GM23338 (cell line): ENCODE measurements at regions not wholly inside any gene's neighbourhood (a gene's known extent, or its start where the extent isn't known, plus 50 kb on each side); places are given as distances from the start of the nearest gene placed in this dataset.
A peak's percentile ranks its signal among the peaks of the same experiment; 100 is the strongest.

Experiments
- ATAC-seq: fragments of 200-7000 bp; cut with Tn5 transposase; 3 replicates; pipeline ENCODE4 v1.9.1; 2020
- DNase-seq: peaks from one replicate; pipeline ENCODE4 v3.0.0-alpha.2; 2015; ENCODE audit warnings: low spot score
- H2AFZ ChIP-seq: fragments of 200-600 bp; sonication (generic); 2 replicates; pipeline ENCODE4 v1.8.0; 2016; ENCODE audit warnings: antibody characterized with exemption, mild to moderate bottlenecking, moderate library complexity
- H3F3A ChIP-seq: fragments of 200-600 bp; sonication (generic); replicated peaks from 2 replicates; pipeline ENCODE4 v1.8.0; 2017; ENCODE audit warnings: antibody characterized with exemption, mixed run types, low read depth
- H3K27ac ChIP-seq: fragments of 200-600 bp; sonication (generic); 2 replicates; pipeline ENCODE4 v1.6.1; 2016; ENCODE audit warnings: low read depth
- H3K27me3 ChIP-seq: fragments of 200-600 bp; sonication (generic); 2 replicates; pipeline ENCODE4 v1.8.0; 2016; ENCODE audit warnings: mild to moderate bottlenecking, mixed run types, moderate library complexity; ENCODE audit not compliant: insufficient read depth
- H3K36me3 ChIP-seq: fragments of 200-600 bp; sonication (generic); 2 replicates; pipeline ENCODE4 v1.8.0; 2016; ENCODE audit warnings: mild to moderate bottlenecking; ENCODE audit not compliant: insufficient read depth
- H3K4me1 ChIP-seq: fragments of 200-600 bp; sonication (generic); 2 replicates; pipeline ENCODE4 v1.8.0; 2016; ENCODE audit warnings: mild to moderate bottlenecking, moderate library complexity; ENCODE audit not compliant: insufficient read depth
- H3K4me2 ChIP-seq: fragments of 200-600 bp; sonication (generic); 2 replicates; pipeline ENCODE4 v1.7.1; 2017; ENCODE audit warnings: mixed run types
- H3K4me3 ChIP-seq: fragments of 200-600 bp; sonication (generic); 2 replicates; pipeline ENCODE4 v1.6.1; 2016; ENCODE audit warnings: mixed run types
- H3K79me2 ChIP-seq: fragments of 200-600 bp; sonication (generic); replicated peaks from 2 replicates; pipeline ENCODE4 v1.8.0; 2017; ENCODE audit warnings: mild to moderate bottlenecking; ENCODE audit not compliant: insufficient read depth
- H3K9me2 ChIP-seq: fragments of 200-600 bp; sonication (generic); 2 replicates; pipeline ENCODE4 v1.8.0; 2017; ENCODE audit not compliant: insufficient read depth
- H4K20me1 ChIP-seq: fragments of 200-600 bp; sonication (generic); replicated peaks from 2 replicates; pipeline ENCODE4 v1.8.0; 2017; ENCODE audit warnings: mild to moderate bottlenecking; ENCODE audit not compliant: insufficient read depth
- H3K27ac Mint-ChIP-seq: 2 replicates; pipeline ENCODE4 v1.8.0; 2020; ENCODE audit warnings: inconsistent platforms, mild to moderate bottlenecking, moderate library complexity, mixed read lengths
- H3K27me3 Mint-ChIP-seq: 3 replicates; pipeline ENCODE4 v1.8.0; 2022; ENCODE audit warnings: low read depth, mild to moderate bottlenecking, moderate library complexity, mixed read lengths, inconsistent platforms; ENCODE audit not compliant: insufficient read depth, poor library complexity
- H3K36me3 Mint-ChIP-seq: 3 replicates; pipeline ENCODE4 v1.8.0; 2021; ENCODE audit warnings: low read depth, mild to moderate bottlenecking, inconsistent platforms, moderate library complexity, mixed read lengths
- H3K4me1 Mint-ChIP-seq: 3 replicates; pipeline ENCODE4 v1.8.0; 2020; ENCODE audit warnings: mild to moderate bottlenecking, inconsistent platforms, mixed read lengths
- H3K4me3 Mint-ChIP-seq: 3 replicates; pipeline ENCODE4 v1.8.0; 2021; ENCODE audit warnings: moderate library complexity, mild to moderate bottlenecking, inconsistent platforms, mixed read lengths
- H3K9me3 Mint-ChIP-seq: 3 replicates; pipeline ENCODE4 v1.8.0; 2020; ENCODE audit warnings: moderate library complexity, mild to moderate bottlenecking, inconsistent platforms, mixed read lengths
- CREB1 ChIP-seq: fragments of 250-450 bp; sonication (Bioruptor Pico); IDR thresholded peaks from 2 replicates; pipeline ENCODE4 v1.5.0; 2020; ENCODE audit warnings: low read depth, mild to moderate bottlenecking, moderate library complexity
- EZH2 ChIP-seq: fragments of 200-600 bp; sonication (generic); IDR thresholded peaks from one replicate; pipeline ENCODE4 v1.8.0; 2017; ENCODE audit warnings: antibody characterized with exemption, mild to moderate bottlenecking, low read depth; ENCODE audit not compliant: unreplicated experiment
- EZH2phosphoT487 ChIP-seq: fragments of 200-600 bp; sonication (generic); IDR thresholded peaks from one replicate; pipeline ENCODE4 v1.8.1; 2018; ENCODE audit warnings: antibody characterized with exemption; ENCODE audit not compliant: unreplicated experiment
- NANOG ChIP-seq: IDR thresholded peaks from 2 replicates; pipeline ENCODE4 v1.6.1; 2016; ENCODE audit warnings: antibody characterized with exemption, borderline replicate concordance
- POLR2AphosphoS5 ChIP-seq: IDR thresholded peaks from 2 replicates; pipeline ENCODE4 v1.6.1; 2016; ENCODE audit warnings: antibody characterized with exemption, low read depth
- STAT1 ChIP-seq: IDR thresholded peaks from one replicate; pipeline ENCODE4 v1.6.1; 2016; ENCODE audit warnings: antibody characterized with exemption; ENCODE audit not compliant: unreplicated experiment
- ZNF114 ChIP-seq: fragments of 250-450 bp; sonication (Bioruptor Pico); IDR thresholded peaks from 2 replicates; pipeline ENCODE4 v1.5.0; 2020; ENCODE audit warnings: mild to moderate bottlenecking, moderate library complexity
- ZNF331 ChIP-seq: fragments of 250-450 bp; sonication (Bioruptor Pico); IDR thresholded peaks from 2 replicates; pipeline ENCODE4 v1.5.0; 2020; ENCODE audit warnings: low read depth, mild to moderate bottlenecking, moderate library complexity
- TF ChIP-seq, protein P1 (sequence below): IDR thresholded peaks from 2 replicates; pipeline ENCODE4 v1.6.1; 2016; ENCODE audit warnings: antibody characterized with exemption
- TF ChIP-seq, protein P2 (sequence below): fragments of 250-450 bp; sonication (Bioruptor Pico); IDR thresholded peaks from 2 replicates; pipeline ENCODE4 v1.5.0; 2020; ENCODE audit warnings: mild to moderate bottlenecking, moderate library complexity

DNA sequence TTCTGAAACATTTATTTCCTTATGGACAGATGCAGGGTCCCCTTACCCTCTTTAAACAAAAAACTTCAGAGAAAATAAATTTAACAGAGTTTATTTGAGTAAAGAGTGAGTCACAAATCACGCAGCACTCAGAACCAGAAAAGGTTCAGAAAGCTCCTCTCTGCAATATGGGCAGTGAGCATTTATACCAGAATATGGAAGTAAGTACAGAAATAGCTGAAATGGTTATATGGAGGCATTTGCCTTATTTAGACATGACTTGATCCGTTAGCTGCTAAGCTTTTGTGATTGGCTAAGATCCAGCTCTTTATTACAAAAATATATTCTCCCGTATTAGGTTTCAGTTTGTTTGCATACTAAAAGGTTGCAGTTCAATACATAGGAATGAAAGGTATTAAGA lies 1554.1 kb downstream of the EFNA5 start:
- no peaks in the 10 kb centered on the region for H3F3A ChIP-seq
- Mint-ChIP-seq H3K4me3 (no peak overlapping the region), H3K27ac (no peak overlapping the region), H3K9me3 (peaks cover 37% of the 10 kb centered on the region), H3K4me1 (peaks cover 10% of the 10 kb centered on the region; the same call in 1 of the 3 replicates), H3K36me3 (peaks cover 42% of the 10 kb centered on the region), H3K27me3 (no peaks in the 10 kb centered on the region)
- H2AFZ ChIP-seq = no peak overlapping the region
- TF ChIP-seq NANOG = no peak
- no peak for TF ChIP-seq EZH2
- TF ChIP-seq ZNF114 (CRISPR knock-in tag) = no peak
- no peak for TF ChIP-seq POLR2AphosphoS5
- TF ChIP-seq, protein P1, sequence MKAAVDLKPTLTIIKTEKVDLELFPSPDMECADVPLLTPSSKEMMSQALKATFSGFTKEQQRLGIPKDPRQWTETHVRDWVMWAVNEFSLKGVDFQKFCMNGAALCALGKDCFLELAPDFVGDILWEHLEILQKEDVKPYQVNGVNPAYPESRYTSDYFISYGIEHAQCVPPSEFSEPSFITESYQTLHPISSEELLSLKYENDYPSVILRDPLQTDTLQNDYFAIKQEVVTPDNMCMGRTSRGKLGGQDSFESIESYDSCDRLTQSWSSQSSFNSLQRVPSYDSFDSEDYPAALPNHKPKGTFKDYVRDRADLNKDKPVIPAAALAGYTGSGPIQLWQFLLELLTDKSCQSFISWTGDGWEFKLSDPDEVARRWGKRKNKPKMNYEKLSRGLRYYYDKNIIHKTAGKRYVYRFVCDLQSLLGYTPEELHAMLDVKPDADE = no peak
- TF ChIP-seq ZNF331 (CRISPR knock-in tag) = no peak
- no peak for TF ChIP-seq STAT1
- TF ChIP-seq CREB1 (CRISPR knock-in tag) = no peak
- DNase-seq (no peak), ATAC-seq (no peak)
- peaks cover 11% of the 10 kb centered on the region; the same call in 1 of the 2 replicates for H3K9me2 ChIP-seq
- no peaks in the 10 kb centered on the region for H3K27me3 ChIP-seq
- no peak overlapping the region for H3K4me3 ChIP-seq
- H3K79me2 ChIP-seq = no peaks in the 10 kb centered on the region
- no peak overlapping the region for H3K4me2 ChIP-seq
- no peak overlapping the region for H3K27ac ChIP-seq
- no peaks in the 10 kb centered on the region for H4K20me1 ChIP-seq
- H3K4me1 ChIP-seq = 0 out of 2 replicates have a peak, but pooled peaks cover under 1% of the 10 kb centered on the region
- no peaks in the 10 kb centered on the region for H3K36me3 ChIP-seq

DNA sequence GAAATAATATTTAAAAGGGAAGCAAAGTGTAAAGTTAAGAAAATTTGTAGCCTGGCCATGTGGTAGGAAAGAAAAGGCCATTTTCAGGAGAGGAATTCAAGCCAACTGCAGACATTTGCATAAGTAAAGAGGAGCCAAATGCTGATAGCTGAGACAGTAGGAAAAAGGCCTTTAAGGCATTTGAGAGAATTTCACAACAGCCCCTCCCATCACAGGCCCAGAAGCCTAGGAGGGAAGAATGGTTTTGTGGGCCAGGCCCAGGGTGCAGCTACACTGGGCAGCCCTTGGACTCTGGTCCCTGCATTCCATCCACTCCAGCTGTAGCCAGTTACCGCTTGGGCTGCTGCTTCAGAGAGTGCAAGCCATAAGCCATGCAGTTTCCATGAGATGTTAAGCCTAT lies 1556.8 kb downstream of the EFNA5 start:
- no peak overlapping the region for H2AFZ ChIP-seq
- H4K20me1 ChIP-seq = no peaks in the 10 kb centered on the region
- peaks cover 27% of the 10 kb centered on the region for H3K9me3 Mint-ChIP-seq
- ATAC-seq (no peak; the same call in 2 of the 3 replicates), DNase-seq (peak; percentile 45)
- no peaks in the 10 kb centered on the region for H3K79me2 ChIP-seq
- H3K4me1 ChIP-seq = peaks cover 7% of the 10 kb centered on the region; the same call in 1 of the 2 replicates
- H3K27me3 Mint-ChIP-seq = no peaks in the 10 kb centered on the region
- peaks cover 34% of the 10 kb centered on the region for H3K36me3 Mint-ChIP-seq
- peaks cover 14% of the 10 kb centered on the region; the same call in 2 of the 3 replicates for H3K4me1 Mint-ChIP-seq
- no peak overlapping the region for H3K4me3 ChIP-seq
- no peak overlapping the region for H3K27ac ChIP-seq
- peak overlapping the region; percentile 0; the same call in 1 of the 2 replicates for H3K27ac Mint-ChIP-seq
- H3K9me2 ChIP-seq = peaks cover 6% of the 10 kb centered on the region; the same call in 1 of the 2 replicates
- no peaks in the 10 kb centered on the region for H3K27me3 ChIP-seq
- H3K36me3 ChIP-seq = no peaks in the 10 kb centered on the region
- H3K4me2 ChIP-seq = no peak overlapping the region
- H3F3A ChIP-seq = no peaks in the 10 kb centered on the region
- H3K4me3 Mint-ChIP-seq = no peak overlapping the region
- TF ChIP-seq, protein P2, sequence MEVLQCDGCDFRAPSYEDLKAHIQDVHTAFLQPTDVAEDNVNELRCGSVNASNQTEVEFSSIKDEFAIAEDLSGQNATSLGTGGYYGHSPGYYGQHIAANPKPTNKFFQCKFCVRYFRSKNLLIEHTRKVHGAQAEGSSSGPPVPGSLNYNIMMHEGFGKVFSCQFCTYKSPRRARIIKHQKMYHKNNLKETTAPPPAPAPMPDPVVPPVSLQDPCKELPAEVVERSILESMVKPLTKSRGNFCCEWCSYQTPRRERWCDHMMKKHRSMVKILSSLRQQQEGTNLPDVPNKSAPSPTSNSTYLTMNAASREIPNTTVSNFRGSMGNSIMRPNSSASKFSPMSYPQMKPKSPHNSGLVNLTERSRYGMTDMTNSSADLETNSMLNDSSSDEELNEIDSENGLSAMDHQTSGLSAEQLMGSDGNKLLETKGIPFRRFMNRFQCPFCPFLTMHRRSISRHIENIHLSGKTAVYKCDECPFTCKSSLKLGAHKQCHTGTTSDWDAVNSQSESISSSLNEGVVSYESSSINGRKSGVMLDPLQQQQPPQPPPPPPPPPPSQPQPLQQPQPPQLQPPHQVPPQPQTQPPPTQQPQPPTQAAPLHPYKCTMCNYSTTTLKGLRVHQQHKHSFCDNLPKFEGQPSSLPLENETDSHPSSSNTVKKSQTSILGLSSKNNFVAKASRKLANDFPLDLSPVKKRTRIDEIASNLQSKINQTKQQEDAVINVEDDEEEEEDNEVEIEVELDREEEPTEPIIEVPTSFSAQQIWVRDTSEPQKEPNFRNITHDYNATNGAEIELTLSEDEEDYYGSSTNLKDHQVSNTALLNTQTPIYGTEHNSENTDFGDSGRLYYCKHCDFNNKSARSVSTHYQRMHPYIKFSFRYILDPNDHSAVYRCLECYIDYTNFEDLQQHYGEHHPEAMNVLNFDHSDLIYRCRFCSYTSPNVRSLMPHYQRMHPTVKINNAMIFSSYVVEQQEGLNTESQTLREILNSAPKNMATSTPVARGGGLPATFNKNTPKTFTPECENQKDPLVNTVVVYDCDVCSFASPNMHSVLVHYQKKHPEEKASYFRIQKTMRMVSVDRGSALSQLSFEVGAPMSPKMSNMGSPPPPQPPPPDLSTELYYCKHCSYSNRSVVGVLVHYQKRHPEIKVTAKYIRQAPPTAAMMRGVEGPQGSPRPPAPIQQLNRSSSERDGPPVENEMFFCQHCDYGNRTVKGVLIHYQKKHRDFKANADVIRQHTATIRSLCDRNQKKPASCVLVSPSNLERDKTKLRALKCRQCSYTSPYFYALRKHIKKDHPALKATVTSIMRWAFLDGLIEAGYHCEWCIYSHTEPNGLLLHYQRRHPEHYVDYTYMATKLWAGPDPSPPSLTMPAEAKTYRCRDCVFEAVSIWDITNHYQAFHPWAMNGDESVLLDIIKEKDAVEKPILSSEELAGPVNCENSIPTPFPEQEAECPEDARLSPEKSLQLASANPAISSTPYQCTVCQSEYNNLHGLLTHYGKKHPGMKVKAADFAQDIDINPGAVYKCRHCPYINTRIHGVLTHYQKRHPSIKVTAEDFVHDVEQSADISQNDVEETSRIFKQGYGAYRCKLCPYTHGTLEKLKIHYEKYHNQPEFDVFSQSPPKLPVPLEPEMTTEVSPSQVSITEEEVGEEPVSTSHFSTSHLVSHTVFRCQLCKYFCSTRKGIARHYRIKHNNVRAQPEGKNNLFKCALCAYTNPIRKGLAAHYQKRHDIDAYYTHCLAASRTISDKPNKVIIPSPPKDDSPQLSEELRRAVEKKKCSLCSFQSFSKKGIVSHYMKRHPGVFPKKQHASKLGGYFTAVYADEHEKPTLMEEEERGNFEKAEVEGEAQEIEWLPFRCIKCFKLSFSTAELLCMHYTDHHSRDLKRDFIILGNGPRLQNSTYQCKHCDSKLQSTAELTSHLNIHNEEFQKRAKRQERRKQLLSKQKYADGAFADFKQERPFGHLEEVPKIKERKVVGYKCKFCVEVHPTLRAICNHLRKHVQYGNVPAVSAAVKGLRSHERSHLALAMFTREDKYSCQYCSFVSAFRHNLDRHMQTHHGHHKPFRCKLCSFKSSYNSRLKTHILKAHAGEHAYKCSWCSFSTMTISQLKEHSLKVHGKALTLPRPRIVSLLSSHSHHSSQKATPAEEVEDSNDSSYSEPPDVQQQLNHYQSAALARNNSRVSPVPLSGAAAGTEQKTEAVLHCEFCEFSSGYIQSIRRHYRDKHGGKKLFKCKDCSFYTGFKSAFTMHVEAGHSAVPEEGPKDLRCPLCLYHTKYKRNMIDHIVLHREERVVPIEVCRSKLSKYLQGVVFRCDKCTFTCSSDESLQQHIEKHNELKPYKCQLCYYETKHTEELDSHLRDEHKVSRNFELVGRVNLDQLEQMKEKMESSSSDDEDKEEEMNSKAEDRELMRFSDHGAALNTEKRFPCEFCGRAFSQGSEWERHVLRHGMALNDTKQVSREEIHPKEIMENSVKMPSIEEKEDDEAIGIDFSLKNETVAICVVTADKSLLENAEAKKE (CRISPR knock-in tag) = no peak
- TF ChIP-seq, protein P1 = no peak
- TF ChIP-seq EZH2phosphoT487 (no peak), STAT1 (no peak)
